CD4-positive, alpha-beta memory T cell (primary cell): ENCODE measurements at regions not wholly inside any gene's neighbourhood (a gene's known extent, or its start where the extent isn't known, plus 50 kb on each side); places are given as distances from the start of the nearest gene placed in this dataset.
A peak's percentile ranks its signal among the peaks of the same experiment; 100 is the strongest.
"Not testable (repeated sequence)": the region's sequence is repeated elsewhere in the genome, so short reads cannot be mapped to it uniquely, and the experiment has no call there.

Experiments
- CTCF ChIA-PET: fragments of 350-600 bp; sonication (Branson Sonifier 250); formaldehyde crosslinking; loops from one replicate; lab custom pipeline; 2021; ENCODE audit warnings: inconsistent platforms; ENCODE audit not compliant: partially characterized antibody; lab: Charles Lee
- POLR2A ChIA-PET: fragments of 350-600 bp; sonication (Branson Sonifier 250); formaldehyde crosslinking; loops from one replicate; lab custom pipeline; 2021; ENCODE audit not compliant: partially characterized antibody; lab: Charles Lee
- DNase-seq, 5 donors: peaks; one replicate each; pipeline versions ENCODE4 v3.0.0 to v3.0.0-alpha.2; 2020 to 2022; ENCODE audit warnings: mixed read lengths in 1 of 5
- H3K27ac ChIP-seq: one replicate; pipeline ENCODE4 v1.7.0; 2013; ENCODE audit warnings: low read depth, low read length
- H3K27me3 ChIP-seq: 2 replicates; pipeline ENCODE4 v1.7.0; 2013; ENCODE audit warnings: mild to moderate bottlenecking, low read length, moderate library complexity; ENCODE audit not compliant: insufficient read depth
- H3K36me3 ChIP-seq: 2 replicates; pipeline ENCODE4 v1.7.0; 2013; ENCODE audit warnings: mild to moderate bottlenecking, low read length, moderate library complexity; ENCODE audit not compliant: insufficient read depth
- H3K4me1 ChIP-seq: 2 replicates; pipeline ENCODE4 v1.7.0; 2013; ENCODE audit warnings: mild to moderate bottlenecking, low read length, moderate library complexity; ENCODE audit not compliant: insufficient read depth
- H3K4me3 ChIP-seq, 2 donors: one replicate each; pipeline ENCODE4 v1.7.0; 2013; ENCODE audit warnings: low read length in 2 of 2, mild to moderate bottlenecking in 1 of 2
- H3K9me3 ChIP-seq, 2 donors: one replicate each; pipeline ENCODE4 v1.7.0; 2013; ENCODE audit warnings: low read length in 2 of 2, control low read depth in 1 of 2; ENCODE audit not compliant: control insufficient read depth in 1 of 2
- H3K27ac Mint-ChIP-seq, 7 donors: one replicate each; pipeline ENCODE4 v1.8.0; 2020 to 2021; ENCODE audit warnings: mixed read lengths in 7 of 7, mild to moderate bottlenecking in 6 of 7, inconsistent platforms in 3 of 7, moderate library complexity in 3 of 7
- H3K27me3 Mint-ChIP-seq, 2 donors: one replicate each; pipeline ENCODE4 v1.8.0; 2020 to 2021; ENCODE audit warnings: mixed read lengths in 2 of 2
- H3K36me3 Mint-ChIP-seq, 2 donors: one replicate each; pipeline ENCODE4 v1.8.0; 2020 to 2021; ENCODE audit warnings: mixed read lengths in 2 of 2, inconsistent platforms in 1 of 2, mild to moderate bottlenecking in 1 of 2
- H3K4me1 Mint-ChIP-seq, 4 donors: one replicate each; pipeline ENCODE4 v1.8.0; 2020 to 2021; ENCODE audit warnings: mixed read lengths in 4 of 4, mild to moderate bottlenecking in 1 of 4
- H3K4me3 Mint-ChIP-seq, 8 donors: one replicate each; pipeline ENCODE4 v1.8.0; 2020 to 2021; ENCODE audit warnings: mixed read lengths in 8 of 8, mild to moderate bottlenecking in 7 of 8, moderate library complexity in 6 of 8, inconsistent platforms in 3 of 8
- H3K9me3 Mint-ChIP-seq, 8 donors: one replicate each; pipeline ENCODE4 v1.8.0; 2020 to 2021; ENCODE audit warnings: mixed read lengths in 8 of 8, mild to moderate bottlenecking in 5 of 8, inconsistent platforms in 3 of 8, moderate library complexity in 1 of 8
- intact Hi-C: fragments of 100-400 bp; cut with micrococcal nuclease; formaldehyde crosslinking; loops from one replicate; pipeline ENCODE4 v1.15.1; 2023

- POLR2A ChIA-PET, intact Hi-C loops, H3K9me3 ChIP-seq, H3K4me1 ChIP-seq, H3K27ac ChIP-seq, DNase-seq, H3K4me1 Mint-ChIP-seq, H3K4me3 ChIP-seq, H3K27me3 Mint-ChIP-seq, CTCF ChIA-PET, H3K4me3 Mint-ChIP-seq, H3K27me3 ChIP-seq, H3K36me3 ChIP-seq, H3K27ac Mint-ChIP-seq, H3K36me3 Mint-ChIP-seq: not testable (repeated sequence)
- H3K9me3 Mint-ChIP-seq, result peaks cover 0 to 23% (median 5%) of the 10 kb centered on the region in 8 donors
Measured at GRCh38 chr2:132282104-132282503, 120.4 kb upstream of the ANKRD30BL start.

- Histone ChIP-seq H3K36me3 (no peaks in the 10 kb centered on the region), H3K27me3 (no peaks in the 10 kb centered on the region), H3K4me3 (no peak overlapping the region), H3K4me1 (no peaks in the 10 kb centered on the region), H3K27ac (no peak overlapping the region), H3K9me3 (no peaks in the 10 kb centered on the region)
- no peaks in the 10 kb centered on the region for H3K27me3 Mint-ChIP-seq
- intact Hi-C loops, result no loop called here
- peaks cover 0 to 19% (median 5%) of the 10 kb centered on the region in 8 donors for H3K9me3 Mint-ChIP-seq
- peaks cover 0 to under 1% of the 10 kb centered on the region in 2 donors for H3K36me3 Mint-ChIP-seq
- POLR2A ChIA-PET, result no interaction called here
- H3K4me3 Mint-ChIP-seq, result no peak overlapping the region
- no peak for DNase-seq
- H3K4me1 Mint-ChIP-seq, result no peaks in the 10 kb centered on the region
- no peak overlapping the region for H3K27ac Mint-ChIP-seq
- CTCF ChIA-PET, result no interaction called here
Measured at GRCh38 chr2:132282911-132283310, 121.2 kb upstream of the ANKRD30BL start.

- H3K27ac ChIP-seq, H3K27ac Mint-ChIP-seq, H3K4me3 ChIP-seq, H3K27me3 ChIP-seq, H3K27me3 Mint-ChIP-seq, H3K9me3 ChIP-seq, H3K36me3 ChIP-seq, CTCF ChIA-PET, H3K4me1 Mint-ChIP-seq, intact Hi-C loops, H3K4me3 Mint-ChIP-seq, H3K36me3 Mint-ChIP-seq, POLR2A ChIA-PET, H3K9me3 Mint-ChIP-seq, DNase-seq, H3K4me1 ChIP-seq: not testable (repeated sequence)
Measured at GRCh38 chr2:132286289-132286911, 124.6 kb upstream of the ANKRD30BL start.

- H3K27me3 Mint-ChIP-seq, H3K4me1 ChIP-seq, DNase-seq, CTCF ChIA-PET, H3K9me3 Mint-ChIP-seq, H3K36me3 ChIP-seq, H3K4me3 ChIP-seq, POLR2A ChIA-PET, H3K27me3 ChIP-seq, H3K36me3 Mint-ChIP-seq, H3K27ac ChIP-seq, H3K27ac Mint-ChIP-seq, H3K4me3 Mint-ChIP-seq, H3K9me3 ChIP-seq, intact Hi-C loops, H3K4me1 Mint-ChIP-seq: not testable (repeated sequence)
Measured at GRCh38 chr2:132287910-132288309, 126.2 kb upstream of the ANKRD30BL start.

GRCh38 chr2:132289138-132289537, 127.4 kb upstream of the ANKRD30BL start:
- H3K4me1 ChIP-seq, H3K9me3 ChIP-seq, DNase-seq, H3K9me3 Mint-ChIP-seq, H3K27ac ChIP-seq, H3K27me3 ChIP-seq, intact Hi-C loops, H3K36me3 ChIP-seq, H3K4me3 ChIP-seq, H3K4me3 Mint-ChIP-seq, CTCF ChIA-PET, H3K36me3 Mint-ChIP-seq, H3K27me3 Mint-ChIP-seq, H3K27ac Mint-ChIP-seq, POLR2A ChIA-PET, H3K4me1 Mint-ChIP-seq: not testable (repeated sequence)

- H3K4me1 Mint-ChIP-seq, H3K36me3 ChIP-seq, H3K36me3 Mint-ChIP-seq, H3K9me3 ChIP-seq, H3K4me3 Mint-ChIP-seq, intact Hi-C loops, CTCF ChIA-PET, H3K27me3 Mint-ChIP-seq, H3K4me3 ChIP-seq, H3K27me3 ChIP-seq, POLR2A ChIA-PET, DNase-seq, H3K9me3 Mint-ChIP-seq, H3K27ac ChIP-seq, H3K4me1 ChIP-seq, H3K27ac Mint-ChIP-seq: not testable (repeated sequence)
Measured at GRCh38 chr2:132289812-132290211, 126.8 kb upstream of the GPR39 start.

GRCh38 chr2:132300592-132301378, 115.8 kb upstream of the GPR39 start:
- H3K4me1 ChIP-seq, H3K27me3 Mint-ChIP-seq, H3K4me1 Mint-ChIP-seq, H3K27ac ChIP-seq, POLR2A ChIA-PET, H3K9me3 Mint-ChIP-seq, H3K36me3 ChIP-seq, H3K9me3 ChIP-seq, H3K4me3 ChIP-seq, H3K27me3 ChIP-seq, H3K36me3 Mint-ChIP-seq, CTCF ChIA-PET, DNase-seq, intact Hi-C loops: not testable (repeated sequence)
- Mint-ChIP-seq H3K27ac (peak overlapping the region in 2 of 7 donors; percentile 6 to 77), H3K4me3 (peak overlapping the region; percentile 35 to 71 (median 66))
